Ascending aorta (tissue), 2 donors: ENCODE measurements at regions not wholly inside any gene's neighbourhood (a gene's known extent, or its start where the extent isn't known, plus 50 kb on each side); places are given as distances from the start of the nearest gene placed in this dataset.

Experiments
- DNase-seq, 2 donors: peaks; one replicate each; pipeline ENCODE4 v3.0.0-alpha.2; 2019; ENCODE audit warnings: low spot score in 2 of 2
- H3K27ac ChIP-seq, 2 donors: fragments of 200-600 bp; sonication (generic); one replicate each; pipeline ENCODE4 v1.5.1; 2016 to 2017; ENCODE audit warnings: mild to moderate bottlenecking in 1 of 2
- H3K27me3 ChIP-seq: fragments of 200-600 bp; sonication (generic); one replicate; pipeline ENCODE4 v1.5.1; 2017
- H3K36me3 ChIP-seq, 2 donors: fragments of 200-600 bp; sonication (generic); one replicate each; pipeline ENCODE4 v1.5.1; 2016
- H3K4me1 ChIP-seq, 2 donors: fragments of 200-600 bp; sonication (generic); one replicate each; pipeline ENCODE4 v1.5.1; 2016 to 2017; ENCODE audit warnings: mild to moderate bottlenecking in 1 of 2
- H3K4me3 ChIP-seq, 2 donors: fragments of 200-600 bp; sonication (generic); one replicate each; pipeline ENCODE4 v1.5.1; 2016 to 2017; ENCODE audit warnings: mild to moderate bottlenecking in 1 of 2
- H3K9me3 ChIP-seq, 2 donors: fragments of 200-600 bp; sonication (generic); one replicate each; pipeline ENCODE4 v1.5.1; 2016
- CTCF ChIP-seq, 3 experiments: fragments of 200-600 bp in 2 of 3; fragments of 450-650 bp in 1 of 3; sonication (generic) in 2 of 3; IDR thresholded peaks; one replicate each; pipeline ENCODE4 v1.5.1; 2016 to 2019; ENCODE audit warnings: antibody characterized with exemption in 3 of 3, mild to moderate bottlenecking in 1 of 3, moderate library complexity in 1 of 3
- intact Hi-C: fragments of 100-400 bp; cut with DNase I; formaldehyde crosslinking; loops from one replicate; pipeline ENCODE4 v1.15.1; 2023

DNA sequence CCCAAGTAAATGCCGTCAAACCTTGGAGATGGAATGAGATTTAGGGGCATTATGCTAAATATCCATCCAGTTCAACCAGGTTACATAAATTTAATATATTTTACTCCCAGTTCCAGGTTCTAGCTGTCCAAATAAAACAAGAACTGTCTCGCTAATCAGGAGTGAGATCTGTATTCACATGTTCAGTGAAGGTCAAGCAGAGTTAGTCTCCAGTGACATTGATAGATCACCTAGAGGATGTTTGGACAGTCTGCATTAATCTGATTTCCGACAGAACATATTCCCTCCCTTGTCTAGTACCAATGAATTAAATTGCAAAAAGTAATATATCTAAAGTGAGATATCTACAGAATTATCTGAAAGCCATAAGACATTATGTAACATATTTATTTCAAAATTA is 979.4 kb upstream of the CNTNAP5 start:
- intact Hi-C loops: no loop called here
- no peak for TF ChIP-seq CTCF (IDR thresholded peaks at IDR 0.05)
- no peaks in the 10 kb centered on the region for H3K9me3 ChIP-seq
- no peak overlapping the region for H3K4me3 ChIP-seq
- DNase-seq: no peak
- H3K27ac ChIP-seq: no peak overlapping the region
- H3K4me1 ChIP-seq: no peaks in the 10 kb centered on the region
- no peaks in the 10 kb centered on the region for H3K36me3 ChIP-seq
- H3K27me3 ChIP-seq: no peaks in the 10 kb centered on the region

DNA sequence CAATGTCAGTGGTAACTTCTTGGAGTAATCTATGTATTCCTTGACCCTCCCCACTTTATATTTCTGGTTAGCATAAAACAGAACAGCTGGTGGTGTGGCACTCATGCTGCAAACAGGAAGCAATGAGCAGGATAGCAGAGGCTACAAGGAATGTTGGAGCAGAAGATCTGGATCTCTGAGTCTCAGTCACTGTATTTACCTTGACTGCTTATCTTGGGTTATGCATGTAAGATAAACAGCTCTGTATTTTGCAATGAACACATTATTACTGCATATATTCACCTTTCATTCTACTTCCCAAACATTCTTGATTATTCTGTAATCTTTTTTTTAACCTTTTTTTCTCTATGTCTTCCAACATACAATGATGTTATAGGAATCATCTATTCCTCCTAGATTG is 977.9 kb upstream of the CNTNAP5 start:
- H3K4me3 ChIP-seq: no peak overlapping the region
- no peak for TF ChIP-seq CTCF (IDR thresholded peaks at IDR 0.05)
- no peaks in the 10 kb centered on the region for H3K27me3 ChIP-seq
- no peaks in the 10 kb centered on the region for H3K9me3 ChIP-seq
- H3K36me3 ChIP-seq: no peaks in the 10 kb centered on the region
- intact Hi-C loops: no loop called here
- DNase-seq: no peak
- H3K27ac ChIP-seq: no peak overlapping the region
- no peaks in the 10 kb centered on the region for H3K4me1 ChIP-seq

DNA sequence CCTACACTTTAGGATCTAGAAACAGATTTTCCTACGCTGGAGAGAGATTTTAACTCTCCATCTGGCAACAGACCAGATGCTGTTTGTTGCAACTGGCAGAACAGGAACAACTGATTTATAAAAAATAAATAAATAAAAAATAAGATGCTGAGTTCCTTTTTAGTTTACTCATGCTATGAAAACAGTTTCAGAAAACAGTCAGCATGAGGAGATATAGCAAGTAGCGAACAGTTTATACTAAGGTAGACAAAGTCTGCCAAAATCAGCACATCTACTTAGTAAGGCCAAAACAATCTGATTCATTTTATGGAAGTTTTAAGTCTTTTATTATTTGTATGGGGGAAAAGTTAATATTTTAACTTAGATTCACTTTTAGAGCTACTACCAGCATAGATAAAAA is 974.0 kb upstream of the CNTNAP5 start:
- intact Hi-C loops: no loop called here
- H3K4me1 ChIP-seq: no peaks in the 10 kb centered on the region
- no peaks in the 10 kb centered on the region for H3K9me3 ChIP-seq
- DNase-seq: no peak
- no peaks in the 10 kb centered on the region for H3K36me3 ChIP-seq
- no peak for TF ChIP-seq CTCF (IDR thresholded peaks at IDR 0.05)
- no peak overlapping the region for H3K27ac ChIP-seq
- H3K27me3 ChIP-seq: no peaks in the 10 kb centered on the region
- no peak overlapping the region for H3K4me3 ChIP-seq

DNA sequence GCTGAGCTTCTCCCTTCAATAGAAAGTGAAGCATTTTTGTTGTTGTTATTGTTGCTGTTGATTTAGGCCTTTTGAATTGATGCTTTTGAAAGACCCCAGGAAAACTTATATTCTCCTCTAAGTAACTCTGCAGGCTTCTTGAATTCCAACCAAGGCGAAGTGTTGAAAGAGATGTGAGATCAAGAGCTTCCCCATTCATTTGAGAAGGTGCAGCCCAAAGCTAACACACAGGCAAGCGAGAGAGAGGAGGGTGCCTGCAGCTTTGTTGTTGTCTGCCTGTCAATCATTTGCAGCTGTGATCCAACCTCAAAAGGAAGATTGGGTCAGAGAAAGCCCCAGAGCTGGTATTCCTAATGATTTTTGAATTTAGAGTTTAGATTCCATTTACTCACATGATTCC is 963.6 kb upstream of the CNTNAP5 start:
- no peak overlapping the region for H3K4me3 ChIP-seq
- DNase-seq: no peak
- no peaks in the 10 kb centered on the region for H3K4me1 ChIP-seq
- H3K36me3 ChIP-seq: no peaks in the 10 kb centered on the region
- no peak overlapping the region for H3K27ac ChIP-seq
- intact Hi-C loops: no loop called here
- no peaks in the 10 kb centered on the region for H3K9me3 ChIP-seq
- no peak for TF ChIP-seq CTCF (IDR thresholded peaks at IDR 0.05)
- no peaks in the 10 kb centered on the region for H3K27me3 ChIP-seq

DNA sequence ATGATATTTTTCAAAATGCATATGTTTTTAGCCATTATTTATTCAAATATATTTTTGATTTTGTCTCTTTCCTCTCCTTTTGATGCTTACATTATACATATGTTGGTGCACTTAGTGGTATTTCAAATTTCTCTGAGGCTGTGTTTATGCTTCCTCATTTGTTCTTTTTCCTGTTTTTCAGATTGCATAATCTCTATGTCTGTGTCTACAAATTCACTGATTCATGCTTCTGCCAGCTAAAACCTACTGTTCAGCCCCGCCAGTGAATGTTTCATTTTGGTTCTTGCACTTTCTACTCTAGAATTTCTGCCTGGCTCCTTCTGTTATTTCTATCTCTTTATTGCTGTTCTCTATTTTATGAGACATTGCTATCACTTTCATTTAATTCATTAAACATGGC is 951.7 kb upstream of the CNTNAP5 start:
- Histone ChIP-seq H3K4me3 (no peak overlapping the region), H3K27ac (no peak overlapping the region), H3K27me3 (no peaks in the 10 kb centered on the region), H3K36me3 (no peaks in the 10 kb centered on the region), H3K4me1 (no peaks in the 10 kb centered on the region), H3K9me3 (no peaks in the 10 kb centered on the region)
- TF ChIP-seq CTCF (IDR thresholded peaks at IDR 0.05): no peak
- DNase-seq: no peak
- intact Hi-C loops: no loop called here

DNA sequence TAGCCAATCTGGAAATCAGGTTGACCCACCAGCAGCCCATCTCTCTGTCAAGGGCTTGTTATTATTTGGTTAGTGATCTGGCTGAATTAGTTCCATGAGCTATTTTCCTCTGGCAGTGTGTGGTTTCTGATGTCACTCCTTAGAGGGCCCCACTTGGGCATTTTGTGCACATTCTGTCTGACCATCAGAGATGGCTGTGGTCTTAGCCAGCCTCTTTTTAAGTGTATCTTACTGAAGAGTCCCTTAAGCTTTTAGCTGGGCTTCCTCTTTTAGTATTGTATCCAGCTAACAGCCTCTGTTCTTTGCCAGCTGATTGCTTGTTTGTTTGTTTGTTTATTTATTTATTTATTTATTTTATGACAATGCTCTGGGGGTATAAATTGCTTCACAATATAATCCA is 951.1 kb upstream of the CNTNAP5 start:
- Histone ChIP-seq H3K4me3 (no peak overlapping the region), H3K4me1 (no peaks in the 10 kb centered on the region), H3K9me3 (no peaks in the 10 kb centered on the region), H3K27me3 (no peaks in the 10 kb centered on the region), H3K27ac (no peak overlapping the region), H3K36me3 (no peaks in the 10 kb centered on the region)
- DNase-seq: no peak
- no peak for TF ChIP-seq CTCF (IDR thresholded peaks at IDR 0.05)
- intact Hi-C loops: no loop called here
